ENCODE measurements at regions not wholly inside any gene's neighbourhood (a gene's known extent, or its start where the extent isn't known, plus 50 kb on each side); places are given as distances from the start of the nearest gene placed in this dataset.

DNA sequence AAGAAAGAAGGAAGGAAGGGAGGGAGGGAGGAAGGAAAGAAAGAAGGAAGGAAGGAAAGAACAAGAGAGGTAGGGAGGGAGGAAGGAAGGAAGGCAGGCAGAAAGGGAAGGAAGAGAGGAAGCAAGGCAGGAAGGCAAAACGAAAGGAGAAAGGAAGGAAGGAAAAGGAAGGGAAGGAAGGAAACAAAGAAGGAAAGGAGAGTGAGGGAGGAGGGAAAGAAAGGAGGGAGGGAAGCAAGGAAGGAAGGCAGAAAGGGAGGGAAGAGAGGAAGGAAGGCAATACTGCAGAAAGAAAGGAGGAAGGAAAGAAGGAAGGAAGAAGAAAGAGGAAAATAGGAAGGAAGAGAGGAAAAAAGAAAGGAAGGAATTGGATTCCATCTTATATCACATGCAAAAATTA is 1303.1 kb upstream of the TMEM132C start:
- TF ChIP-seq, protein P1, sequence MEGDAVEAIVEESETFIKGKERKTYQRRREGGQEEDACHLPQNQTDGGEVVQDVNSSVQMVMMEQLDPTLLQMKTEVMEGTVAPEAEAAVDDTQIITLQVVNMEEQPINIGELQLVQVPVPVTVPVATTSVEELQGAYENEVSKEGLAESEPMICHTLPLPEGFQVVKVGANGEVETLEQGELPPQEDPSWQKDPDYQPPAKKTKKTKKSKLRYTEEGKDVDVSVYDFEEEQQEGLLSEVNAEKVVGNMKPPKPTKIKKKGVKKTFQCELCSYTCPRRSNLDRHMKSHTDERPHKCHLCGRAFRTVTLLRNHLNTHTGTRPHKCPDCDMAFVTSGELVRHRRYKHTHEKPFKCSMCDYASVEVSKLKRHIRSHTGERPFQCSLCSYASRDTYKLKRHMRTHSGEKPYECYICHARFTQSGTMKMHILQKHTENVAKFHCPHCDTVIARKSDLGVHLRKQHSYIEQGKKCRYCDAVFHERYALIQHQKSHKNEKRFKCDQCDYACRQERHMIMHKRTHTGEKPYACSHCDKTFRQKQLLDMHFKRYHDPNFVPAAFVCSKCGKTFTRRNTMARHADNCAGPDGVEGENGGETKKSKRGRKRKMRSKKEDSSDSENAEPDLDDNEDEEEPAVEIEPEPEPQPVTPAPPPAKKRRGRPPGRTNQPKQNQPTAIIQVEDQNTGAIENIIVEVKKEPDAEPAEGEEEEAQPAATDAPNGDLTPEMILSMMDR (IDR thresholded peaks at IDR 0.05; ENCODE audit: insufficient read depth, low read length, poor library complexity, severe bottlenecking), result no peak
- no peak for TF ChIP-seq EZH2phosphoT487 (conservative IDR thresholded peaks at IDR 0.05; ENCODE audit: low read length)
- H3K4me3 ChIP-seq (ENCODE audit: insufficient read depth, low read length, poor library complexity, severe bottlenecking), result no peak overlapping the region
- H3K79me2 ChIP-seq (ENCODE audit: insufficient read depth, low read length), result no peaks in the 10 kb centered on the region
- no peak overlapping the region for H3K9ac ChIP-seq (ENCODE audit: low read length)
- H3K27me3 ChIP-seq (ENCODE audit: low read length), result no peaks in the 10 kb centered on the region
- no peak overlapping the region for H3K27ac ChIP-seq (ENCODE audit: low read depth, low read length)
- H3K9me3 ChIP-seq (ENCODE audit: insufficient read depth, low read length), result no peaks in the 10 kb centered on the region
- no peaks in the 10 kb centered on the region for H3K36me3 ChIP-seq (ENCODE audit: low read length)
- no peak overlapping the region for H2AFZ ChIP-seq (ENCODE audit: low read depth, low read length, severe bottlenecking)
- H4K20me1 ChIP-seq (ENCODE audit: low read depth, low read length), result no peaks in the 10 kb centered on the region
- H3K9me2 ChIP-seq (replicated peaks; ENCODE audit: insufficient read depth, low read length), result no peaks in the 10 kb centered on the region
- H3K4me2 ChIP-seq (ENCODE audit: low read depth, low read length, poor library complexity, severe bottlenecking), result no peak overlapping the region
- no peaks in the 10 kb centered on the region for H3F3A ChIP-seq (ENCODE audit: insufficient read depth)

DNA sequence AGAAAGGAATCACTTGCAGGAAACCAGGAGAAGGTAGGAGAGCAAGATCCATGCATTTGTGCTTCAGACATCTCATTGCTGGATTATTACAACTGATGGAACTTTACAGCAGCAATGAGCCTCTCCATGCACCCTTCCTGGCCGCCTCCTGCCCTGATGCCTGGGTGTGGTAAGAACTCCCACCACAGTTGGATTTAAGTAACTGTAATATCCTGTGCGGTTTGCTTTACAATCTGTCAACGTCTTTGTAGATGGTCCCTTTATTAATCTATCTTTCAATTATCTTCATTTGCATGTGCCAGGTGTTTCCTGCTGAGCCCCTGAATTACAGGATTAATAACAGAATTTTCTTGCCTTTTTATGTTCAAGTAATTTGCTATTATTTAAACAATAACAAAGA is 1300.5 kb upstream of the TMEM132C start:
- no peak overlapping the region for H3K4me2 ChIP-seq (ENCODE audit: low read depth, low read length, poor library complexity, severe bottlenecking)
- no peaks in the 10 kb centered on the region for H3K79me2 ChIP-seq (ENCODE audit: insufficient read depth, low read length)
- H3K9me3 ChIP-seq (ENCODE audit: insufficient read depth, low read length), result no peaks in the 10 kb centered on the region
- H3K27me3 ChIP-seq (ENCODE audit: low read length), result no peaks in the 10 kb centered on the region
- no peaks in the 10 kb centered on the region for H4K20me1 ChIP-seq (ENCODE audit: low read depth, low read length)
- H3F3A ChIP-seq (ENCODE audit: insufficient read depth), result no peaks in the 10 kb centered on the region
- TF ChIP-seq, protein P1 (IDR thresholded peaks at IDR 0.05; ENCODE audit: insufficient read depth, low read length, poor library complexity, severe bottlenecking), result no peak
- TF ChIP-seq EZH2phosphoT487 (conservative IDR thresholded peaks at IDR 0.05; ENCODE audit: low read length), result no peak
- no peak overlapping the region for H3K9ac ChIP-seq (ENCODE audit: low read length)
- H2AFZ ChIP-seq (ENCODE audit: low read depth, low read length, severe bottlenecking), result no peak overlapping the region
- H3K9me2 ChIP-seq (replicated peaks; ENCODE audit: insufficient read depth, low read length), result no peaks in the 10 kb centered on the region
- no peak overlapping the region for H3K27ac ChIP-seq (ENCODE audit: low read depth, low read length)
- no peaks in the 10 kb centered on the region for H3K36me3 ChIP-seq (ENCODE audit: low read length)
- H3K4me3 ChIP-seq (ENCODE audit: insufficient read depth, low read length, poor library complexity, severe bottlenecking), result no peak overlapping the region

DNA sequence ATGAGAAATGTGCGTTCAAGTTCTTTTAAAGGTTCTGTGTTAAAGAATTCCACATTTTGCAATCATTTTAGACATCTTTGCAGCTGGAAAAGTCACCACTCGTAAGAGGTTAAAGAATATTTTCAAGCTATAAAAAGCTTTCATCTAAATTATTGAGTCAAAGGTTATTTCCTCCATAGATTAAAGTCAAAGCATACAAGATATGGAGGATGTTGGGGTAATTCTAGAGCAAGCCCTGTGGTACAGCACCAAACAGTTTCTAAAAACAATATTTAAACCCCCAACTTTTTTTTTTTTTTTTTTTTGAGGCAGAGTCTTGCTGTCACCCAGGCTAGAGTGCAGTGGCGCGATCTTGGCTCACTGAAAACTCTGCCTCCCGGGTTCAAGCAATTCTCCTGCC is 1299.8 kb upstream of the TMEM132C start:
- Histone ChIP-seq H3K27ac (ENCODE audit: low read depth, low read length) (no peak overlapping the region), H3K79me2 (ENCODE audit: insufficient read depth, low read length) (no peaks in the 10 kb centered on the region), H3K36me3 (ENCODE audit: low read length) (no peaks in the 10 kb centered on the region), H3K27me3 (ENCODE audit: low read length) (no peaks in the 10 kb centered on the region), H2AFZ (ENCODE audit: low read depth, low read length, severe bottlenecking) (no peak overlapping the region), H3K4me3 (ENCODE audit: insufficient read depth, low read length, poor library complexity, severe bottlenecking) (no peak overlapping the region), H4K20me1 (ENCODE audit: low read depth, low read length) (no peaks in the 10 kb centered on the region), H3F3A (ENCODE audit: insufficient read depth) (no peaks in the 10 kb centered on the region), H3K9ac (ENCODE audit: low read length) (no peak overlapping the region), H3K9me3 (ENCODE audit: insufficient read depth, low read length) (no peaks in the 10 kb centered on the region), H3K4me2 (ENCODE audit: low read depth, low read length, poor library complexity, severe bottlenecking) (no peak overlapping the region), H3K9me2 (replicated peaks; ENCODE audit: insufficient read depth, low read length) (no peaks in the 10 kb centered on the region)
- TF ChIP-seq EZH2phosphoT487 (conservative IDR thresholded peaks at IDR 0.05; ENCODE audit: low read length), result no peak
- TF ChIP-seq, protein P1 (IDR thresholded peaks at IDR 0.05; ENCODE audit: insufficient read depth, low read length, poor library complexity, severe bottlenecking), result no peak
